ENCODE measurements at regions not wholly inside any gene's neighbourhood (a gene's known extent, or its start where the extent isn't known, plus 50 kb on each side); places are given as distances from the start of the nearest gene placed in this dataset.

DNA sequence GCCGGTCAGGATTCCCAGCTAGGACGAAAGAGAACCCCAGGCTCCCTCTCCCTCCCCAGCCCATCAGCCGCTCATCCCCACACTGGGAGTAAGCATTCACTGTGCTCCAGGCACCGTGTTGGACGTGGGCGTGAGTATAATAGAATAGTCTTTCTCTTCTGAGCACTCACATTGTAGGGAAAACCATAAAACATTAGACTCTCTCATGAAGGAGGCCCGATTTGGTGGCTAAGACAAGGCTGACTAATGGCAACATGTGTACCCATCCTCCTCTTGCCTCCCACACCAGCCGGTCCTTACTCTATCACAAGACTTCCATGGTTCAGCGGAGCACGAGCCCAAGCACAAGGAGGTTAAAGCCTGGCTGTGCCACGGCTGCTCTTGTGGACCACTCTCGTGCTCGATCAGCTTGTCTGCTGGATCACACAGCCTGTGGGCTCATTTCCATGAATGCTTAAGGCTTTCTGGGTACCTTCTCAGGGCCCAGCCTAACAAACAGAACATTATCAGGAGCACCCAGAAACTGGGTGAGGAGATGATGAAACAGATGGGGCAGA is 540.9 kb upstream of the RAB6C start:
- no peak for DNase-seq (ENCODE audit: low read depth)

DNA sequence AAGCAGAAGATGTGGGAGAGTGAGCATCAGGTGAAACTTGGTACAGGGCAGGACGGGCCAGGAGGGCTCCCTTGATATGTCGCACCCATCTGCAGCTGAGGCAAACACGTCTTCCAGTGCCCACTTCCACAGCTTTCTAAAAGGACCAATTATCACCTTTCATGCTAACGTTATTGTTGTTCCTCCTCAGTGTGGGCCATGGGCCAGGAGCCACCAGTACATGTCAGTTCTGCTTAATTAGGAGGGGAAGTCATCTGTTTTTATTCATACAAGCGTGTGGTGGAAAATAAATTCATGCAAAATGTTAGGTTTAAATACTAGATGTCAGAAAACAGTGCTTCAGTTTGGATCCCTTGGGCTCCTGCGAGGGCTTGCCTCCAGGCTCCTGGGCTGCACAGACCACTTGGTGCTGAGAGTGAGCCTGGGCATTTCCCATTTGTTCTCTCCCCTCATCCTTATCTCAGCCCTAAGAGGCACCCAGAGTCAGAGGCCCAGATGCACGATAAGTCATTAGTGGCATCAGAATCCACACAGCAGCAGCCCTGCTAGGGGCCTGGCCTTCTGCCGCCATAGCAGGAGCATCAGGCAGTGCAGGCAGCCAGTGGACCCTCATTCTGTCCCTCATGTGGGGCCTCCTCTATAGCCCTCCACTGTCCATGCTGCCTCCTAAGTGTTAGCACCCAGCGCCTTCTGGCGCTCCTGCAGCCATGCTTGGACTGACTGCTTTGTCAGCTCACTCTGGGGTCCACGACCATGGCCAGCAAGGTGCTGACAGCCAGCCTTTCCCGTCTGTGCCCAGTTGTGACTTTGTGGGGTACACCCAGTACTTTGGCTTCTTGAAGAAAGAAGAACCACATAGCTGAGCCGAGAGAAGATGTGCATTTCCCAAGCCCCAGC is 539.8 kb upstream of the RAB6C start:
- DNase-seq (ENCODE audit: low read depth) = no peak

DNA sequence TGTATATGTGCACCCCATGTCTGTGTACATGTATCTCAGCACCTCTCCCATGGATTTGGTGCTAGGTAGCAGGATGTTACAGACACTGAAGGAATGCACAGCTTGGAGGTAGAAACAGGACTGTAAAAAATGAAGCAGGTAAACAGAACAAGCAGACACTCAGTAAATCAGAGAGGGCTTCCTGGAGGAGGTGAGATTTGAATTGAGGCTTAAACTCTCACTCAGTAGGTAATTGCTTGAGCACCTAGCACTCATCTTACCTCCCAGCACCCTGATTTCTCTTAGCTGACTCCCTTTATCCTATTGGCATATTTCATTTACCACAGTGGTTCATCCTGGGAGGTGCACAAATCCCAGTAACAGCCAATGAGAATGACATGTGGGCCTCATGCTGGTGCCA is 537.9 kb upstream of the RAB6C start:
- no peak for DNase-seq (ENCODE audit: low read depth)

DNA sequence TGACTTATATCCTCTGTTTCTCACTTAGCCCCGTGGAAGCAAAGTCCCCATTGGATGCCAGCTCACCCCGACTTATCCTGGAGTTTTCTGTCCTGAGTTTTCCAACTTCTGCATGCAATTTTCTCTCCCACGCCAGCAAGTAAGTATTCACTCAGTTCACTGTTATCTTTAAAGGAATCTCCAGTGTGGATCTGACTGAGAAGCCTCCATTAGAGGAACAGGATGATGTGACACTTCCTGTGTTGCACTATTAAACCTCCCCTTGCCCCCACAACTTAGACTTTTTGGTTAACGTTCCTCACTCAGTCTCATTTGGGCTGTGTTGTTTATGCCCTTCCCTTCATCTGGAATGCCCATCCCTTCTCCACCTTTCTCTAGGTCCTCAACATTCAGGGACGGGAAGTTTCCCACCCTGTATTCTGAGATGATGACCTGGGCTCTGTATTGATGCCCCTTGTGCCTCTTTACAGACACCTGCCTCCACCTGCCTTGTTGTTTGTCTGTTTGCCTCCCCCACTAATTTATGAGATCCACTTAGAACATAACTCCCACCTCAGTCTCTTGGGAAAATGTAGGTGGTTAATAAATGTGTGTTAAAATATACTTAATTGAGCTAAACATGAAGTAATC is 536.1 kb upstream of the RAB6C start:
- DNase-seq (ENCODE audit: low read depth) = no peak

DNA sequence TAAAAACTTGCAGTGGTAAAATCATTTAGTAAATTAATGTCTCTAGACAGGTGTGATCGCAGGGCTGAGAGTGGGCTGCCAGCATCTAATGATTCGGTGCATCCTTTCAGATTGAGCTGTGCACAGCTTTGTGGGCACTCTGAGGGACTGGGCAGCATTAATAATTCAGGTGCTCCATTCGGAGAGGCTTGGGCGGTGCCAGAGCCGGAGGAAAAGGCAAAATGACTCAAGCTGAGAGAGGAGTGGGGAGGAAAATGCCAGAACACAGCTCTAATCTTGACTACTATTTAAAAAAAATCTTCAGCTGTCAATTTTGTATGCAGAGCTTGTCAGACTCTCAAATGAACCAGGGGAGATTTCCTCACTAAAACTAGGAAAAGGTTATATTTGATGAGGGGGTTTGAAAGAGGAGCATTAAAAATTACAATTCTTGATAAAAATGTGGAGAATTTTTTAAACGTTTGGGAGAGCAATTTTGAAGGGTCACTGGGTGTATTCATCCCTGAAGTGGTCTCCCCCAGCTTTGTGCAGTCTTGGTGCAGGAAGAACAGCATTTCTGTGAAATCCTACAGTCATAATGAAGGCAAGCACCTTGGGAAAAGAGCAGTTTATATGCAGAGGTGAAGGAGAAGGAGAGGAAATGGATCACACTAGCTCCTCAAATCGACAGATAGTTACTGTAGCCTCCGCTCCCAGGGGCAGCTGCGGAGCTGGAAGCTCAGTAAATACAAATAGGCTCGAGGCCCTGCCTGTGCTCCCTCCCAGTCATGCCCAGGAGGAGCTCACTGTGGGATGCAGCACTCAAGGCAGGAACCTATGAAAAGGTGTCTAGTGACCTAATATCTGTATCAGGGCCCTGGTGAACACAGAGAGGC is 535.4 kb upstream of the RAB6C start:
- no peak for DNase-seq (ENCODE audit: low read depth)

DNA sequence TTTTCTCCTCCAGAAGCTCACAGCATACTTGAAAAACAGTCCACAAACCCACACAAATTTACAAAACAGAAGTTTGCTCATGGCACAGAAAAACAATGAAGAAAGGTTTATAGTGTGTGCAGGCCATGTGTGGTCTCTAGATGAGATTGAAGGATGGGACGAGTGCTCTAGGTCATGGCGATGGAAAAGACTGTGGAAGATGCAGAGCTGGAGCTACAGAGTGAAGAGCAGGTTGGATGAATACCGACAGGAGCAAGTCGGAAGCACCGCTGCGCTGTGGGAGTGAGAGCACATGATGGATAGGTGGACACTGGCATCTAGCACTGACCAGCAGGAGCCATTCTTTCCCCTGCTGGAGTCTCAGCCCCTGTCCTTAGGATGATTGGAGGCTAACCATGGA is 534.7 kb upstream of the RAB6C start:
- DNase-seq (ENCODE audit: low read depth) = no peak

DNA sequence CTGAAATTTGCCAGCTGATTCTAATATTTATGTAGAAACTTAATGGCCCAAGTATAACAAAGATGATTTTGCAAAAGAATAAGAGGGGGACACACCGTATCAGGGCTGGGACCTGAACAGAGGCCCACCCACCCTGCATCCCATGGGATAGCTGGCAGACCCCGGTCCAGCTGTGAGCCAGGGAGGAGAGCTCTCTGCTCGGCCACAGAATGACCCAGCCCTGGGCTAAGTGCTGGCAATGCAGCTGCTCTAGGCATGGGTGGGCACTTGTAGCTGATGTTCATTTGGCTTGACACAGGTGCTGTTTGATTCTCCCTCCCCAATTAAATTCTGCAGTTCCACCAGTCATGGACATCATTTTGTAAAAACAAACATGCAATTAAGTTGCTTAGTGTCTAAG is 522.8 kb upstream of the RAB6C start:
- no peak for DNase-seq (ENCODE audit: low read depth)

DNA sequence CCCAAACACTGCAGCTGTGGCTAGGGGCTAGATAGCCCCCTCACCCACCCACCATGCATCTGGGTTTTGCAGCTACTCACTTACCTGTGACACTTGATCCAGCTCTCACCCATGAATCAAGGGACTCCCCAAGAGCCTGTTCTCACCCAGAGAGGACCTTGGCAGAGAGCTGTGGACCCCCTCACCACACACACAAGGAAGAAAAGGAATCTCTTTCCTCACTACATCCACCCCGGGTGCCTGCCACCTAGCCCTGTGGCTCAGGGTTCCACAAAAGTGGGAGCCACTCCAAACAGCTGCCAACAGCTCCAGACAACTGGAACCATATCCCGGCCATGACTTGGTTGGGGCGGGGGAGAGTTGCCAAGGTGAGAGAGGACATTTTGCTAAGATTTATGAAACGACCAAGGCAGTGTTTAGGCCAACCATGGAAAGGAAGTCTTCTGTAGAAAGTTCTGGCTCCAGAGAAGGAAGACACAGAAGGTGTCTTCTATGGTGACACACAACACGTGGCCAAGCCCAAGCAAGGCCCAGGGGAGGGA is 522.1 kb upstream of the RAB6C start:
- no peak for DNase-seq (ENCODE audit: low read depth)

DNA sequence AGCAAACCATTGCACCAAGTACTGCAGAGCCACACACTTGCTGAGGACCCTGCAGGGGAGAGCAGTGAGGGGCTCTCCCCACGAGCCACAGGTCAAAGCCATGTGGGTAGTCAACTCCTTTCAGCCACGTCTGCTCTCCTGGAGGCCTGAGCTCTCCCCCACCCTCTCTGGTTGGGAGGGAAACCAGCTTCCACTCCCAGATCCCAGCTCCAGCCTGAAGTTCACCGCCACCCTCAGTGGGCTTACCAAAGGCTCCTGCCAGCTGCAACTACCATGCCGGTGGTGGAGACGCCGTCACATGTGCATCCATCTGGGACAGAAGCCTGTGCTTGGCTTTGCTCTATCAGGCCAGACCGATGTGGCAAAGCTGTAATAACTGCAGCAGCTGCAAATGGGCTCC is 521.5 kb upstream of the RAB6C start:
- no peak for DNase-seq (ENCODE audit: low read depth)

DNA sequence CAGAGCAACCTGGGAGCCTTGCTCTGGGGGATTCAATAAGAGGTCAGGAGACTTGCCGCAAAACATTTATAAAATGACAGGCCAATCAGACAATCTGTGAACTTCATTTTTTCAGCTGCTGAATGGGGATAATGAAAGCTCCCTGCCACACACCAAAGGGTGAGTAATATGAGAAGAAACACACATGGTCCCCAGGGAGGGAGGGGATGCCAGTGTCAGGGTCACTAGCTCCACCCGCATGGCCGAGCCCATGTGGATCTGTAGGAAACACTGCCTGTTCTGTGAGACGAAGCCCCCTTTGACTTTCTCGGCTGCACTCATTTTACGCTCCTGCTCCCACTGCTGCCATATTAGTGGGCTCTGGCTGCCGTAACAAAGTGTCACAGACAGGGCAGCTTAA is 521.0 kb upstream of the RAB6C start:
- DNase-seq (ENCODE audit: low read depth) = no peak

DNA sequence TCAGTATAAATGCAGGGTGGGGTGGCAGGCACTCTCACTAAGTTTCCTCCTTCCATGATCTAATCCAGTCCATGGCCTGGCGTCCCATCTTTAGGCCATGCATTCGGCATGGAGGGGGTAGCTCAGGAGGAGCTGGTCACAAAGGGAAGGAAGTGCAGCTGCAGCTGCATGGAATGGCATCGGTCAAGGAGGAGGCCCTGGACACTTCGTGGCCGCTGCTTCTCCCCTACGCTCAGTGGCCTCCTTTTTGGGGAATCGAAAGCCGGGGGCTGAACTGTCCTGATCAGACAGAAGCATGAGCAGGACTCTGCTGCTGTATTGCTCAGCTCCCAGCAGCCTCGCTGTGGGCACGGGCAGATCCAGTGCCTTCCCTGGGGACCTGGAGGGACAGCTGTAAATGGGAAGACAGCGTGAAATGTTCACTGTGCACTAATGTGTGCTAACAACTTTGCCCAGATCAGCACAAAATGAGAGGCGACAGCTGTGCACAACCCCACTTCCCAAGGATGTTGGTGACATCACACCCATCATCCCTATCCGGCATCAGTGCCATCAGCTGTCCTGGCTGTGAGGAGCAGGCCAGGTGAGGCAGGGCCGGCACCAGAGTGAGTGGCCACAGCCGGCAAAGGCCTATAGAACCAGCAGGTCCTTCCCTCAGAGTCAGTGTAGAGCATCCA is 520.1 kb upstream of the RAB6C start:
- no peak for DNase-seq (ENCODE audit: low read depth)

DNA sequence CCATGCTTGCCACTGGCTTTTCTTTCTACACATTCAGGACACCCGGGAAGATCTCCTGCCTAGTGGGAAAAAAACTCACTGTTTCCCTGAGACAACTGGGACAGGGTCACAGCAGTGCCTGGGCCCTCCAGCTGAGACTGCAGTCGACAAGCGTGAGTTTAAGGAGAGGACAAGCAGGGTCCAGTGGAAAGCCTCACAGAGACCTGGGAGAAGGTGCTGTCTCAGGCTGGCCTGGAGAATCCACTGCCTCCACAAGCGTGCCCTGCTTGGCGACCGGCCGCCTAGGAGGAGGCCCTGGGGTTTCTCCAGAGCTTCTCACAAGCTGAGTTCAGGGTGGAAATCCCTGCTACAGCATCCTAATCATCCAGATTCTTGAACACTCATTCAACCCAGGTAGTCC is 519.6 kb upstream of the RAB6C start:
- no peak for DNase-seq (ENCODE audit: low read depth)

DNA sequence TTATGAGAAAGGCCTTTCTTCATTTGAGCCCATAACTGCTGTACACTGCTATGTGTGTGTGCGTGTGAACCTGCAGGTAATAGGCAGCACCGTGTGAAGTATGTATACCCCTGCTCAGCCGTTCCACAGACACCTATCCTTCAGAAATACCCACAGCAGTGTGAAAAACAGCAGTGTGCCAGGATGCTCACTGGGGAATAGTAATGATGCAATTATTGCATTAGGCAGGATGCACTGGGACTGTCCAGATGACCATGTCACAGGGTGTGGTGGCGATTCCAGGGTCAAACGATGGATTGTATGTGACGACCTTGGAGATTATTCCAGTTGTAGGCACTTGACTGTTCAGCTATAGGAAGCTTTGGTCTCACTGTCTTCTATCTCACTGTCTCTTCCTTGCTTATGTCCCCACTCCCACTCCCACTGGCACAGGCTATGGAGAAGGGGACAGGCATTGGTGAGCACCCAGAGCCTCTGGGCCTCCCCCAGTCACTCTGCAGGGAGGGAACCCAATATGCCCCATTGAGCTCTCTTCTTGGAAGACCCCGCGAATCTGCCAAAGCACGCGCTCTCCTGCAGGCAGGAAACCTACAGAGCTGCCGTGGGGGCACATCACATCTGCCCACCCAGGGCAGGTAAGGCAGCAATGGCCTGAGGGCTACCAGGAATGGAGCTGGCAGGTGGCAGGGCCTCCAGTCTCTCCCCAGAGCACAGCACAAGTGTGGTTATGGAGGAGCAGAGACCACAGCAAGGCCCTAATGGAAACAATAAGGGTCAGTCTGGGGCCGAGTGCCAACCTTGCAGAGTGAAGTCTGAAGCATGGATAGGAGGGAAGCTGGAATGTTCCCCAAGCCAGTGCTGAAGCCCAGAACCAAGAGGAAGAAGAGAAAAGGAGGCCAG is 518.9 kb upstream of the RAB6C start:
- DNase-seq (ENCODE audit: low read depth) = no peak

DNA sequence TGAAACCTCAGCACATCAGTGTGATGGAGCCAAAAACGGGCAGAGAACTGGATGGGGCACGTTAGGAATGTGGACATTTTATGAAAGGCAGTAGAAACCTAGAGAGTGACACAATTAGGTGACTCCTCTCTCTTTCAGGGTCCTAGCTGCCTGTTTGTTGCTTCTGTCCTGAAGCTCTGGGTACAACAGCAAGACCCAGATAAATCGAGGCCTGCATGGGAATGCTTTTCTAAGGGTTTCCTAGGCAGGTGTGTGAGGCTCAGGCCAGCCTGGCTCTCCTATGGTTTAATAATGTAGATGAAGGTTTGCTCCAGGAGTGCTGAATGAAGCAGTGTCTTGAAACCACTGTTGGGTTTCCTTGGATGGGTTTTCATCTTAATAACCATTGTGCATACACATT is 517.1 kb upstream of the RAB6C start:
- DNase-seq (ENCODE audit: low read depth) = no peak

DNA sequence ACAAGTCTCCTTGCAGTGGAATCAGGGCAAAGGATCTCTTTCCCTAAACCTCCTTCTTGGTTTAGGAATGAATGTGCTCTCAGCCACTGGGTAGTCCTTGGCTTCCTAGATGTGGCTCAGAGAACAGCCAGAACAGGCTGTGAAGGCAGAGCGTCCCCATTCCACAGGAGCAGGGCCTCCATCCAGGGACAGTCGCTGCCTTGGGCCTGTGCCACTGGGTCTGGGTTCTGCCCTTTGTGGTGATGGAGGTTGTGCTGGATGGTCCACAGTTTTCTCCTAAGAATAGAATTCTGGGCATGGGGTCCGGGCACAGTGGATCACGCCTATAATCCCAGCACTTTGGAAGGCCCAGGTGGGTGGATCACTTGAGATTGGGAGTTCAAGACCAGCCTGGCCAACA is 516.5 kb upstream of the RAB6C start:
- DNase-seq (ENCODE audit: low read depth) = no peak

DNA sequence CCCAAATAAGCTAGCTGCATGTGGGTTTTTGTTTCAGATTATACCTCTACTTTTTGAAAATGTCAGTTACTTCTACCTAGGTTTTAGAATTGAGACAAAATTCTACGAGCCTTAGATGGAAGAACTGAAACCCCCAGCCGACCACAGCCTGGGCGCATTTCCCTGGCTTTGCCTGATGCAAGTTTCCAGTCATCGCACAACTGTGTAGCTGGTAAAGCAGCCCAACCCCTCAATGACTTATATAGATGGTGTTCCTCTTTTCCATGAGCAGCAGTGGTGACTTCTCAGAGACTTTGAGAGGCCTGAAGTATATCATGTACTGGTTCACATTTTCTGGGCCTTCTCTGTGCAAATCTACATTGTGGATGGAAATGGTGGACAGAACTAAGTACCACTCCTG is 515.4 kb upstream of the RAB6C start:
- no peak for DNase-seq (ENCODE audit: low read depth)

DNA sequence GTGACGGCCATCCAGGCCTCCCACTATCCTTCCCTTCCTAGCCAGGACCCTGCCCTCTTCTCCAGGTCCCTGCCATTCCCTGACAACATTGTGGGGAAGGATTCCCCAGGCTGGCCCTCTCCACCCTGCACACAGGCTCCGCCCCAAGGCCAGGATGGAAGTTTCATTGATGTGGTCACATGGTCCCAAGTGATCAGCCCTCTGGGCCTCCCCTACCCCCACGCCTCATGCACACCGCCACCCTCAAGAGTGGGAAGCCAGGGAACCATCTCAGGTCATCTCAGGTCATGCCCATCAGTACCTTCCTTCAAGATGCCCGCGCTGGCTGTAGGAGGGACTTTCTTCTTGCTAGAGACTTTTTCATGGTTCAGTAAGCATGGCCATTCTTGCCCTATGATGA is 514.8 kb upstream of the RAB6C start:
- no peak for DNase-seq (ENCODE audit: low read depth)

DNA sequence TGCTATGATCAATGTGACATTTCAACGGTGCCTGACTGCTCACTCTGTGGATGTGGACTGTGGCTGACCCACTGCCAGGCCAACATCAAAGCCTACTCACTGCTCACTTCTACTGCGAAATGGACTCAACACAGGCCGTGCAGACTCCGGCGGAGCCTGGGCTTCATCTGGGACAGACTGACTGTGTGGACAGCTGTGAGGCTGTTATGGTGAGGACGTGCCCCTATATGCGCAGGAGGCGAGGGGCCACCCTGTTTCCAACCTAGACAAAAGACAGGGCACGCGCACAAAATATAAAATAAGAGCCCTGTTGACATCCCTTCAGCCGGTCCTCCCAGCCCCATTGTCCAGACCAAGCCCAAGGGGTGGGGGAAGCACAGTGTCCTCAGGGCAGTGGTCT is 514.4 kb upstream of the RAB6C start:
- no peak for DNase-seq (ENCODE audit: low read depth)

DNA sequence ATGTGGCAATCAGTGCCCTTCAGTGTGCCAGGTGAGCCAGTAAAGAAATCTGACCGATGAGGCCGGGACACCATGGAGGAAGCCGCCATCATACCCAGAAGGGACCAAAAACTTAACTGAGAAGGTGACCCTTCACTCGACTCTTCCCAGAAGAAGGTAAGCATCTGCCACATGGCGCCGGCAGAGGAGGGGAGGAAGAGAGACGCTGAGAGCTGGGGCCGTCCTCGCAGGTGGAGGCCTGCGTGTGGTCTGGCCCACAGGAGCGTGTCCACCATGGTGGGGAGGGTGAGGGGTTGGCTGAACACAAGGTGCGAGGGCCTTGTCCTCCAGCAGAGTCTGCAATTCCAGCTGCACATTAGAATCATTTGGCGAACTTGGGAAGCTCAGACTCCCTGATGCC is 513.1 kb upstream of the RAB6C start:
- DNase-seq (ENCODE audit: low read depth) = no peak

DNA sequence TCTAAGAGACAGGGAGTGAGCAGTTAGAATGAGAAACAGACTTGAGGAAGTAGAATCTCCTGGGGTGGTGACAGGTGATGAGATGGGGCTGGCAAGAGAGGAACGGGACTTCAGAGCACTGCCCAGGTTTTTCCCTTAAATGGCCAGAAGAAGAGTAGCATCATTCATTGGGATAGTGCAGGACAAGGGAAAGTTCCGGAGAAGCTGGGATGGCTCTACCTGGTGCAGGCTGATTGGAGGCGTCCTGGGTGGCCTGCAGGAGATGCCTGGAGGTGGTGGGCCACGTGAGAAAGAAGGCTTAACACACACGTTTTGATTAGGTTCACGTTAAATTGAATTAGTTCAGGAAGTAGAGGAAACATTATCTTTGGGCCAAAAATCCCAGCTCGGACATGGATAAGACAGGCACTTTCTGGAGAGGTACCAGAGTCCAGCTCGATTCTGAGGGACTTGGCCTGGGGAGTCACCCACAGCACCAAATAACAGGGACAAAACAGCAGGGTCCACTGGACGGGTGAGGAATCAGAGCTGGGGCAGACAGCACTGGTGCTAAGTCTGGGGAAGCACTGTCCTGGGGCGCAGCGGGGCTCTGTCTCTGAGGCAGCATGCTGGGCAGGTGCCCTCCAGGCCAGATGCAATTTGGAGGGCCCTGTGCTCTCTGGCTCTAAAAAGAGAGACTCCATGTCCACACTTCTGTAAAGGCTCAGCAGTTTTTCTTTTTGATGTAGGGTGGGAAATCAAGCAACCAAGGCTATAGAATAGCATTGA is 512.3 kb upstream of the RAB6C start:
- DNase-seq (ENCODE audit: low read depth) = no peak
